Stomach (tissue), 4 donors: ENCODE measurements at regions not wholly inside any gene's neighbourhood (a gene's known extent, or its start where the extent isn't known, plus 50 kb on each side); places are given as distances from the start of the nearest gene placed in this dataset.

Source experiments
- EP300 ChIP-seq: sonication (generic); formaldehyde crosslinking; IDR thresholded peaks from one replicate; pipeline ENCODE4 v1.6.1; 2017; ENCODE audit warnings: antibody characterized with exemption
- POLR2A ChIP-seq, 4 donors: fragments of 450-650 bp; IDR thresholded peaks; one replicate each; pipeline ENCODE4 v1.6.1; 2016; ENCODE audit warnings: antibody characterized with exemption in 4 of 4, control low read depth in 2 of 4, mild to moderate bottlenecking in 1 of 4, moderate library complexity in 1 of 4
- TF ChIP-seq, protein P1 (sequence below), 7 experiments: fragments of 450-650 bp in 4 of 7; fragments of 200-600 bp in 3 of 7; sonication (generic) in 3 of 7; IDR thresholded peaks; one replicate each; pipeline ENCODE4 v1.5.1; 2016 to 2019; ENCODE audit warnings: antibody characterized with exemption in 7 of 7, control low read depth in 2 of 7, mild to moderate bottlenecking in 1 of 7

DNA sequence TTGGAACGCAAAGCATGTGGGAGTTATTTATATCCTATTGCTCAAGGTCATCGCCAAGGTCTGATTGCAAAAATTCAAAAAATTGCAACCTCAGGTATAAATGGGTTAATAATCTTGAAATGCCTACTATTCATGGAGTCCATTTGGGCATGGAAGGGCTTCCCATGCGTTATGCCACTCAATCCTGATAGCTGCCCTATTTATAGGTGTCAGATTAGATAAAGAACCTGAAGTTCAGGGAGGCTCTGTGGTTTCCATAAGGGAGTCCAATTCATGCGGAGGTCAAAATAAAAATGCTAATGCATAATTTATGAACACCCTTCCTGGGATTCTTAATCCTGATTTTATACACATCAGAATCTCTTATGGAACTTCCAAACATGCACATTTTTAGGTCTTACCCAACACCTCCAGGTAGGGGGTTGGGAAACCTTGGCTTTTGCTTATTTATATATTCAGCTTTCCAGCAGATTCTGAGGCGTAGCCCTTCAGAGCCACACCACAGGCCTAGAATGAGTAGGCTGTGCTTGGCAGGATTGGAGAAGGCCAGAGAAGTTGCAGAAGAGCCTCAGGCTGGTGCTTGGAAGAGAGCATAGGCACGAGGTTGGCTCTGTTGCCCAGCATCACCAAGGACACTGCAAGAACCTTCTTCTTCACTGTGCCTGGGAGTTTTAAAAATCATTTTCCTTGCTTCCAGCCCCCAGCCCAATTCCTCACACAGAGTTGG is 324.4 kb upstream of the CFAP20DC start:
- TF ChIP-seq, protein P1, sequence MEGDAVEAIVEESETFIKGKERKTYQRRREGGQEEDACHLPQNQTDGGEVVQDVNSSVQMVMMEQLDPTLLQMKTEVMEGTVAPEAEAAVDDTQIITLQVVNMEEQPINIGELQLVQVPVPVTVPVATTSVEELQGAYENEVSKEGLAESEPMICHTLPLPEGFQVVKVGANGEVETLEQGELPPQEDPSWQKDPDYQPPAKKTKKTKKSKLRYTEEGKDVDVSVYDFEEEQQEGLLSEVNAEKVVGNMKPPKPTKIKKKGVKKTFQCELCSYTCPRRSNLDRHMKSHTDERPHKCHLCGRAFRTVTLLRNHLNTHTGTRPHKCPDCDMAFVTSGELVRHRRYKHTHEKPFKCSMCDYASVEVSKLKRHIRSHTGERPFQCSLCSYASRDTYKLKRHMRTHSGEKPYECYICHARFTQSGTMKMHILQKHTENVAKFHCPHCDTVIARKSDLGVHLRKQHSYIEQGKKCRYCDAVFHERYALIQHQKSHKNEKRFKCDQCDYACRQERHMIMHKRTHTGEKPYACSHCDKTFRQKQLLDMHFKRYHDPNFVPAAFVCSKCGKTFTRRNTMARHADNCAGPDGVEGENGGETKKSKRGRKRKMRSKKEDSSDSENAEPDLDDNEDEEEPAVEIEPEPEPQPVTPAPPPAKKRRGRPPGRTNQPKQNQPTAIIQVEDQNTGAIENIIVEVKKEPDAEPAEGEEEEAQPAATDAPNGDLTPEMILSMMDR (IDR thresholded peaks at IDR 0.05): no peak
- TF ChIP-seq EP300 (no peak), POLR2A (IDR thresholded peaks at IDR 0.05) (no peak)
